Inflammatory macrophage treated with lipopolysaccharide for 1 hour (primary cell): ENCODE measurements at regions not wholly inside any gene's neighbourhood (a gene's known extent, or its start where the extent isn't known, plus 50 kb on each side); places are given as distances from the start of the nearest gene placed in this dataset.
A peak's percentile ranks its signal among the peaks of the same experiment; 100 is the strongest.
"Not testable (repeated sequence)": the region's sequence is repeated elsewhere in the genome, so short reads cannot be mapped to it uniquely, and the experiment has no call there.

Experiments used
- DNase-seq, 2 donors: peaks; one replicate each; pipeline ENCODE4 v3.0.0-alpha.2; 2020 to 2022

GRCh38 chr10:6721480-6721879, 141.4 kb upstream of the PRKCQ start:
- no peak for DNase-seq

- DNase-seq, result no peak
Observed at GRCh38 chr10:6719561-6719960, 139.5 kb upstream of the PRKCQ start.

GRCh38 chr10:6718550-6718949, 138.5 kb upstream of the PRKCQ start:
- no peak for DNase-seq

GRCh38 chr10:6716516-6716915, 136.4 kb upstream of the PRKCQ start:
- no peak for DNase-seq

GRCh38 chr10:6713716-6714115, 133.6 kb upstream of the PRKCQ start:
- DNase-seq, result no peak

- DNase-seq, result no peak
Observed at GRCh38 chr10:6713120-6713519, 133.0 kb upstream of the PRKCQ start.

GRCh38 chr10:6711881-6712280, 131.8 kb upstream of the PRKCQ start:
- DNase-seq, result no peak

GRCh38 chr10:6711408-6711841, 131.3 kb upstream of the PRKCQ start:
- no peak for DNase-seq

- DNase-seq, result no peak
Observed at GRCh38 chr10:6707352-6707751, 127.3 kb upstream of the PRKCQ start.

- DNase-seq, result no peak
Observed at GRCh38 chr10:6706725-6707124, 126.6 kb upstream of the PRKCQ start.

- DNase-seq, result no peak
Observed at GRCh38 chr10:6704896-6705295, 124.8 kb upstream of the PRKCQ start.

GRCh38 chr10:6702833-6703232, 122.8 kb upstream of the PRKCQ start:
- DNase-seq, result not testable (repeated sequence)

GRCh38 chr10:6702030-6702429, 122.0 kb upstream of the PRKCQ start:
- no peak for DNase-seq

GRCh38 chr10:6701289-6701688, 121.2 kb upstream of the PRKCQ start:
- DNase-seq, result no peak

GRCh38 chr10:6700066-6700465, 120.0 kb upstream of the PRKCQ start:
- DNase-seq, result no peak

- no peak for DNase-seq
Observed at GRCh38 chr10:6699336-6699735, 119.3 kb upstream of the PRKCQ start.

- DNase-seq, result no peak
Observed at GRCh38 chr10:6695519-6695918, 115.4 kb upstream of the PRKCQ start.

GRCh38 chr10:6694447-6695140, 114.5 kb upstream of the PRKCQ start:
- DNase-seq, result no peak

GRCh38 chr10:6692856-6693255, 112.8 kb upstream of the PRKCQ start:
- no peak for DNase-seq

- no peak for DNase-seq
Observed at GRCh38 chr10:6692103-6692502, 112.0 kb upstream of the PRKCQ start.

- no peak for DNase-seq
Observed at GRCh38 chr10:6689036-6689435, 109.0 kb upstream of the PRKCQ start.

- no peak for DNase-seq
Observed at GRCh38 chr10:6680735-6681134, 100.7 kb upstream of the PRKCQ start.

- DNase-seq, result no peak
Observed at GRCh38 chr10:6678956-6679355, 98.9 kb upstream of the PRKCQ start.

- DNase-seq, result peak; percentile 44 to 76
Observed at GRCh38 chr10:6678211-6678803, 98.2 kb upstream of the PRKCQ start.

- not testable (repeated sequence) for DNase-seq
Observed at GRCh38 chr10:6677129-6677528, 97.1 kb upstream of the PRKCQ start.
